ENCODE measurements at regions not wholly inside any gene's neighbourhood (a gene's known extent, or its start where the extent isn't known, plus 50 kb on each side); places are given as distances from the start of the nearest gene placed in this dataset.

DNA sequence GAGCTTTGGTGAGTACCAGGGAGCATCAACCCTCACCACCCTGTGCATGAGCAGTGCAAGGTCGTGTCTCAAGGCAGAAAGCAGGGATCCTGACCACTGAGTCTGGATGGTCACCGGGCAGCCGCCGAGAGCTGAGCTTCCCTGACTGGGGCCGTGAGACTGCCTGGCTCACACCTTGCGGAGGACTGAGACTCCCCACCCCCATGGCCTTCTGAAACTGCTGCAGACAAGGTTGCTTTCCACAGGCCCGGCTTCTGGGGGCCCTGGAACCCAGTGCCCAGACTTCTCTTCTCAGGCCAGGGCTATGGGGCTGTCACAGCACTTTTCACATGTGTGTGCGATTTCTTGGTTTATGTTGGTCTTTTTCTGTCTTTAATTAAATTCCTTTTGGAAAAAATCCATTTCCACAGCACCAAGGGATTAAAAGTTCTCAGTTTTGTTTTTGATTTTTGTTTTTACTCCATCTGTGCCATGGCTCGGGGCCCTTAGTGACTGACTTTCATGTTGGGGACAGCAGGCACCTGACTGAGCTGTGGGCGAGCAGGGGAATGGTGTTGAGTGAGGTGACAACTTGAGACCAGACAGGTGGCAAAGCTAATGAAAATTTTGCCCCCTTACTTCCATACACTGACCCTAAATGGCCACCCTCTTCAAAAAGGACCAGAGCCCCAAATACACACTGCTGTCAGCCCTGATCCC lies 297.9 kb downstream of the CYP26B1 start:
- DNase-seq (ENCODE audit: low read depth, low spot score), result no peak
- TF ChIP-seq, protein P1, sequence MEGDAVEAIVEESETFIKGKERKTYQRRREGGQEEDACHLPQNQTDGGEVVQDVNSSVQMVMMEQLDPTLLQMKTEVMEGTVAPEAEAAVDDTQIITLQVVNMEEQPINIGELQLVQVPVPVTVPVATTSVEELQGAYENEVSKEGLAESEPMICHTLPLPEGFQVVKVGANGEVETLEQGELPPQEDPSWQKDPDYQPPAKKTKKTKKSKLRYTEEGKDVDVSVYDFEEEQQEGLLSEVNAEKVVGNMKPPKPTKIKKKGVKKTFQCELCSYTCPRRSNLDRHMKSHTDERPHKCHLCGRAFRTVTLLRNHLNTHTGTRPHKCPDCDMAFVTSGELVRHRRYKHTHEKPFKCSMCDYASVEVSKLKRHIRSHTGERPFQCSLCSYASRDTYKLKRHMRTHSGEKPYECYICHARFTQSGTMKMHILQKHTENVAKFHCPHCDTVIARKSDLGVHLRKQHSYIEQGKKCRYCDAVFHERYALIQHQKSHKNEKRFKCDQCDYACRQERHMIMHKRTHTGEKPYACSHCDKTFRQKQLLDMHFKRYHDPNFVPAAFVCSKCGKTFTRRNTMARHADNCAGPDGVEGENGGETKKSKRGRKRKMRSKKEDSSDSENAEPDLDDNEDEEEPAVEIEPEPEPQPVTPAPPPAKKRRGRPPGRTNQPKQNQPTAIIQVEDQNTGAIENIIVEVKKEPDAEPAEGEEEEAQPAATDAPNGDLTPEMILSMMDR (IDR thresholded peaks at IDR 0.05; ENCODE audit: low read depth, low read length), result no peak
- in situ Hi-C loops (cut with HindIII; ENCODE audit: low sequenced_read_pairs), result no loop called here
- no peak overlapping the region for H3K4me3 ChIP-seq (ENCODE audit: low read depth, low read length)

DNA sequence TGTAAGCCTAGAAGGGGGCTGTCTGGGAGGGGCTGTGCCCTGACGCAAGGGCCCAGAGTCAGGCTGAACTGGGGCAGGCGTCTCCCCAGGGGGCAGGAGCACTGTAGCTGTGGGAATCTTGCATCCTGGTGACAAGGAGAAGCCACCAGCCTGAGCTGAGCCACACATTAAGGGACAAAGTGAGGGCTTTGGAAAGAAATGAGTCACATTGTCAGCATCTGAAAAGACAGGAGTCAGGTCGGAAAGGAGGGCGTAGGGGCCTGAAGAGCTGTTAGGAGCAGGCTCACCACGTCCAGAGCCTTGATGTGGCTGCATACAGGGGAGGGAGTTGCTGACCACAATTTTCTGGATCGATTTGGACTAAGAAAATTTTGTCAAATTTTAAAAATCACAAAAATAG lies 298.6 kb downstream of the CYP26B1 start:
- no peak for DNase-seq (ENCODE audit: low read depth, low spot score)
- TF ChIP-seq, protein P1 (IDR thresholded peaks at IDR 0.05; ENCODE audit: low read depth, low read length), result no peak
- no peak overlapping the region for H3K4me3 ChIP-seq (ENCODE audit: low read depth, low read length)
- in situ Hi-C loops (cut with HindIII; ENCODE audit: low sequenced_read_pairs), result no loop called here

DNA sequence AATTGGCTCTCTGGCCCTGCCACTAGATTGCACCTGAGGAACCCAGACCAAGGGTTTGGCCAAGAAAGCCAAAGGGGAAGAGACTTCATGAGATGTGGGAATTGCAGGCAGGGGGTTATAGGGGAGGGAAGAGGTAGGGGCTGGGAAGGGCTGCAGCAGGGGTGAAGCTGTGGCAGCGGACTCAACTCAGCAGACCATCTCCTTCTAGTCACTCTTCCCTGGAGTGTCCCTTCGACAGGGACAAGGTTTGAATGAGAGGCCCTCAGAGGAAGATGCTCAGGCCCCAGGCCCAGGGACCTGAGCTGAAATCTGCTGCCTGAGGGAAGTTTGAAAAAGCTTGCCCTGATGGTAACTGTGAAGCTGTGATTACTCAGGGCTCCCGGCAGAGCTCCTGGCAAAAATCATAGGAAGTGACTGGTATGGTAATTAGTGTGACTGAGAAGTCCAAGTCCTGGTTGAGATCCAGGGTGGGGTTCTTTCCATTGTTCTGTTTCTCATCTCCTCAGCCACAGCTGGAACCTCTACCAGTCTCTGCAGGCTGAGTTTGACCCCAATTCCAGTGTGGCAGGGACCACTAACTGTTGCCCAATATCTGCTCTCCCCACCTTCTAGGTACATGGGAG lies 300.9 kb downstream of the CYP26B1 start:
- in situ Hi-C loops (cut with HindIII; ENCODE audit: low sequenced_read_pairs), result no loop called here
- TF ChIP-seq, protein P1 (IDR thresholded peaks at IDR 0.05; ENCODE audit: low read depth, low read length), result no peak
- DNase-seq (ENCODE audit: low read depth, low spot score), result peak; percentile 24
- H3K4me3 ChIP-seq (ENCODE audit: low read depth, low read length), result no peak overlapping the region

DNA sequence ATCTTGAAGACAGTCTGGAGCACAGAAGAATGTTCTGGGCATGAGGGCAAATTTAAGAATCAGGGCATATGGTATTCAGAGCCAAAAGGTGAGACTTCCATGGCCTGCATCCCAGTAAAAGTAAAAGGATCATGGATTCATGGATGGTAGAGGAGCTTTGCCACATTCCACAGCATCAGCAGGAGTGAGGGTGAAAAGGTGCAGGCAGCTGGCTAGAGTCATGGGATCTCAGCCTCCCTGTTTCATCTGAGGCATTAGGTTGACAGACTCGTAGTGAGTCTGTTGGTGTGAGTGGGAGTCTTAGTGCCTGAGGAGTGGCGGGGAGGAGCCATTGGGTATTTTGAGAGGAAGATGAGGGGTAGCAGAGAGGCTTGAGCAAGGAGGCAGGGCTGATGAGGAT lies 301.6 kb downstream of the CYP26B1 start:
- H3K4me3 ChIP-seq (ENCODE audit: low read depth, low read length), result no peak overlapping the region
- in situ Hi-C loops (cut with HindIII; ENCODE audit: low sequenced_read_pairs), result no loop called here
- TF ChIP-seq, protein P1 (IDR thresholded peaks at IDR 0.05; ENCODE audit: low read depth, low read length), result no peak
- no peak for DNase-seq (ENCODE audit: low read depth, low spot score)

DNA sequence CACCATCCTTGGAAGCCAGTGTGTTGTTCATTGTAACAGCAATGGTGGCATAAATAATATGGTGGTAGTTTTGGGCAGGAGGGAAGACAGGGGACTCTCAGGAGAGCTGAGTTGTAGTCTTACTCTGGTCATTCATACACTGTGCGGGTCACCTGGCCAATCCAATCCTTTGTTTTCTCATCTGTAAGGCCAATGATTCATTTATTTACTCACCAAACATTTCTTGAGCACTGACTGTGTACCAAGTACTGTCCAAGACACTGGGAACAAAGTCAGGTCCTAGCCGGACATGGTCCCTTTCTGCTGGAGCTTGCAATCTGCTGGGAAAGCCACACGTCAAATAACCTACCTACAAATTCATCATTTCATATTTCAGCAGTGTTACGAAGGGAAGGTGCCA lies 302.7 kb downstream of the CYP26B1 start:
- DNase-seq (ENCODE audit: low read depth, low spot score), result no peak
- in situ Hi-C loops (cut with HindIII; ENCODE audit: low sequenced_read_pairs), result no loop called here
- TF ChIP-seq, protein P1 (IDR thresholded peaks at IDR 0.05; ENCODE audit: low read depth, low read length), result no peak
- H3K4me3 ChIP-seq (ENCODE audit: low read depth, low read length), result no peak overlapping the region

DNA sequence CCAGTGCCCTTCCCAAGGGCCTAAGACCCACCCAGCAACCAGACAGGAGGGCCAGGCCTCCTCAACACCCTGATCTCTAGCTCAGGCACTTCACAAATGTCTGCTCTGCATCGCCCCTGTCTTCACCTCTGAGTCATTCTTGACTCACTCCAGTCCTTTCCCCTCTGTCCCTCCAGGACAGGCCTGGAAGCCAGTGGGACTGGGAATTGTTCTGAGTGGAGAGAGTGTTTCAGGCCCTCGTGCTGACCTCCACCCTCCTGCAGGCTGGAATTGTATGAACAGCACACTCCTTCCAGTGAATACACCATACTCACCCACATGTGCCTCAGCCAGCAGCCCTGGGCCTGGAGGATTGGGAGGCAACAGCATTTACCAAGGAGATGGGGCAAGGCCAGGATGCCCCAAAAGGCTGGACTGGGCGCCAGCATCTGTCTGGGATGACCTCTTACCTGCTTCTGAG lies 304.2 kb downstream of the CYP26B1 start:
- TF ChIP-seq, protein P1 (IDR thresholded peaks at IDR 0.05; ENCODE audit: low read depth, low read length), result no peak
- no peak overlapping the region for H3K4me3 ChIP-seq (ENCODE audit: low read depth, low read length)
- peak; percentile 50 for DNase-seq (ENCODE audit: low read depth, low spot score)
- in situ Hi-C loops (cut with HindIII; ENCODE audit: low sequenced_read_pairs), result no loop called here
